ENCODE measurements at regions not wholly inside any gene's neighbourhood (a gene's known extent, or its start where the extent isn't known, plus 50 kb on each side); places are given as distances from the start of the nearest gene placed in this dataset.
"Not testable (repeated sequence)": the region's sequence is repeated elsewhere in the genome, so short reads cannot be mapped to it uniquely, and the experiment has no call there.

DNA sequence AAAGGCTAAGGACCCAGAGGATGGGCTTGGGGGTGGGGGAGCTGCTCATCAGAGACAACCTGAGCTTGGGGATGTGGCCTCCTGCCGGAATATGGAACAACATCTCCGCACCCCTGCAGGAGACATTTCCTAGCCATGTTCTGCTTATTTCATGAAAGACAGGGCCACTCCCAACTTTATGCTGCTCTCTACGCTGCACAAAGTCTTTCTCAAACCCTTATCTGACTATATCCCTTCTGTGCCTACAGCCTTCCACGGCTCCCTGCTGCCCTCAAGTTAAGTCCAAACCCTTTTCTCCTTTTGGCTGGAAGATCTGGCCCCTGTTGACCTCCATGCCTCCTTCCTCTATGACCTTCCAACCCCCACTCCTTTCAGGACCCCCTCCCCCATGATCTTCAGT lies 562.0 kb downstream of the MN1 start:
- no peak for DNase-seq (ENCODE audit: low read depth in 4 of 4, low spot score in 1 of 4)

GRCh38 chr22:27240298-27241075 lies 561.1 kb downstream of the MN1 start:
- DNase-seq (ENCODE audit: low read depth in 4 of 4, low spot score in 1 of 4): no peak

- DNase-seq (ENCODE audit: low read depth in 4 of 4, low spot score in 1 of 4): no peak
These were observed 559.9 kb downstream of the MN1 start for GRCh38 chr22:27241430-27242321.

DNA sequence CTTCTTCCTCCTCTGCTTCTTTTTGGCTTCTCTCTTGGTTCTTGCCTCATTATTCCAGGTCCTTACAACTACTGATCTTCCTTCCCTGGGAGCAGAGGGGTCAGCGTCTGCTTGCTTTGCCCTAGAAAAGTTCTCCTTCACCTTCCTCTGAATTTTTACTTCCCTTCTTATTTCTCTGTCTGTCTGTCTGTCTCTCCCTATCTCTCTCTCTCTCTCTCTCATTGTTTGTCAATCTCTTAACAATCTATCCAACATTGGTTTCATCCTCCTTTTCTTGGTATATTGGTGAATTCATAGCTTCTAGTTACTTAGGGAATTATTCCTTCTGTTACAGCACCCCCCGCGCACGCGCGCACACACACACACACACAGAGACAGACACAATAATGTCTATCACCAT lies 559.1 kb downstream of the MN1 start:
- no peak for DNase-seq (ENCODE audit: low read depth in 4 of 4, low spot score in 1 of 4)

DNA sequence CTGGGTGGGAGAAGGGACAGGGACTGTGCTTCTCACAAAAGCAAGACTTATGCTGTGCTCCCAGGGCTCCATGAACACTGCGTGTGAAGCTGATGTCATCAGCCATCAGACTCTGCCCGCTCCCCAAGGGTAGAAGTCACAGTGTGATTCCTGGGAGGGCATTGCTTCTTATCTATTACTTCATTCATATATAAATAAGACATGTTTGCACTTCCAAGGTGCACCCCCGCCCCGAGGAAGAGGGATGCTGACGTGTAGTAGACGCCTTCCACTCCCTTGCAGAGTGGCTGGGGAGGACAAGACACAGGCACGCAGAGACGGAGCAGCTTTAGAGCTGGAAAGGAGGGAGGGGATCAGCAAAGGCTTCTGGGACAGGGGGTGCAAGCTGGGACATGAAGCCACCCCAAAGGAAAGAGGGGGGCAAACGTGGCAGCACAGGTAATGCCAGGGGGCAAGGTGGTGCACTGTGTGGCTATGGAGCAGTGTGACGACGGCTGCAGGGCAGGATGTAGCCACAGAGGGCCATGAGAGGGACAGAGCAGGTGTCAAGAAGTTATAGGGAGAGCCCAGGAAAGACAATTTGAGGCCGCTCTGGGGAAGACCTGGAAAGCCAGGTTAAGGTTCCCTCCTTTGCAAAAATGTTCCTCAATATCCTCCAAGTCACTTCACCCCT lies 558.5 kb downstream of the MN1 start:
- no peak for DNase-seq (ENCODE audit: low read depth in 4 of 4, low spot score in 1 of 4)

GRCh38 chr22:27244328-27244727 lies 557.2 kb downstream of the MN1 start:
- no peak for DNase-seq (ENCODE audit: low read depth in 4 of 4, low spot score in 1 of 4)

- no peak for DNase-seq (ENCODE audit: low read depth in 4 of 4, low spot score in 1 of 4)
These were observed 556.5 kb downstream of the MN1 start for GRCh38 chr22:27245056-27245455.

DNA sequence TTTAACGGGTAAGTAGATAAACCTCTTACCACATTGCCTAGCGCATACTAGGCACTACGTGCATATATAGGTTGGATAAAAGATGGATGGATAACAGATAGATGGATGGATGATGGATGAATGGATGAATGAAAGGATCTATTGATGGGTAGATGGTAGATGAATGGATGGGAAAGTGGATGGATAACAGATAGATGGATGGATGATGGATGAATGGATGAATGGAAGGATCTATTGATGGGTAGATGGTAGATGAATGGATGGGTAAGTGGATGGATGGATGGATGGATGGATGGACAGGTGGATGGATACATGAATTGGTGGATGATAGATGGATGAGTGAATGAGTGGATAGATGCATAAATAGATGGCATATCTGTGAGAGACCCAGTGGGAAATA lies 555.0 kb downstream of the MN1 start:
- no peak for DNase-seq (ENCODE audit: low read depth in 4 of 4, low spot score in 1 of 4)

DNA sequence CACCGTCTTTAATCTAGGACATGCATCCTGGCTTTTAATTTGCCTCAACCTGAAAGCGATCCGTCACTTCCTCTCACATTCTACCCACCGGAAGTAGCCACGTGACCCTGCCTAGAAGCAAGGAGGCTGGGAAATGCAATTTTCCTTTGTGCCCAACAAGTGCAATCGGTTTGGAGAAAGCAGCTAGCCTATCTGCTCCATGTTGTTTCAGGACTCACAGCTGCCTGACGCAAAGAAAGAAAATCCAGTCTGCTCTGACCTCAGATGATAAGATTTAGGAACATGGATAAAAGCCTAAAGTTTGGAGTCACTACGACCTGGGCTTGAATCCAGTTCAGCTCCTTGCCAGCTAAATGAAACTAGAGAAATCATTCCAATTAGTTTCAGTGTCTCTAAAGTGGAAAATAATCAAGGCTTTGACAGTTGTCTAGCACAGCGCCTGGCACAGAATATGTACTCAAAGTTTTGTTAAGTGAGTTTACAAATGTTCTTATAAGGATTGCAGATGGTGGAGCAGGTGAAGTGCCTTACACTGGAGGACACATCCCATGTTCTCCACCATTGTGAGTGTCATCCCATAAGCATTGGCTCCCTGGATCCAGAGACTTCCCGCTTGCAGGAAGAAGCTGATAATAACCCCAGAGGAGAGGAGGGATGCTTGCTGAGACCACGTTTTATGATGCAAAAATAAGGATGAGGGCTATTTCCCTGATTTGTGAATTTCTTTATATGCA lies 553.7 kb downstream of the MN1 start:
- DNase-seq (ENCODE audit: low read depth in 4 of 4, low spot score in 1 of 4): no peak

GRCh38 chr22:27250418-27250817 lies 551.1 kb downstream of the MN1 start:
- DNase-seq (ENCODE audit: low read depth in 4 of 4, low spot score in 1 of 4): no peak

- no peak for DNase-seq (ENCODE audit: low read depth in 4 of 4, low spot score in 1 of 4)
These were observed 550.7 kb downstream of the MN1 start for GRCh38 chr22:27250886-27251285.

GRCh38 chr22:27251563-27251962 lies 550.0 kb downstream of the MN1 start:
- DNase-seq (ENCODE audit: low read depth in 4 of 4, low spot score in 1 of 4): no peak

DNA sequence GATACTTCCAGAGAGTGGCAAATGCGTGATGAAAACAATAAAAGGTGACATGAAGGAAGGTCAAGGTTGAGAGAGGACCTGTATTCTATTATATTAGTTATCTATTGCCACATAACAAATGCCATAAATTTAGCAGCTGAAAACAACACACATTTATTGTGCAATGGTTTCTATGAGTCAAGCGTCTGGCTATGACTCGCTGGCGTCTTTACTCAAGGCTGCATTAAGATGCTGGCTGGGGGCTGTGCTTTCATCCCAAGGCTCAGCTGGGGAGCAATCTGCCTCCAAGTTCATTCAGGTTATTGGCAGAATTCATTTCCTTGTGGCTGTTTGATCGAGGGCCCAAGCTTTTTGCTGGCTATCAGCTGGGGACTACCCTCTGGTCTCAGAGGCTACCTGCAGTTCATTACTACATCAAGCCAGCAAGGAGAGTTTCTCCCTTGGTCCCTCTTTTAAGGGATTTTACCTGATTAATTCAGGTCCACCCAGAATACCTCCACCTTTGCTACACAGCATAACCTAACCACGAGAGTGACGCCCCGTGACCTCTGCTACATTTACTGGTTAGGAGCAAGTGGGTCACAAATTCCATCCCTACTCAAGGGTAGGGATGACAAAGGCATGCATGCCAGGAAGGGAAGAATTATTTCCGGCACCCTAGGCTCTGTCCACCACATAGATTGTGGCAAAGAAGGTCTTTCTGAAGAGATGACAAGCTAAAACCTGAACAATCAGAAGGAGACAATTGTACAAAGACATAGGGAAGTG lies 549.1 kb downstream of the MN1 start:
- DNase-seq (ENCODE audit: low read depth in 4 of 4, low spot score in 1 of 4): no peak

DNA sequence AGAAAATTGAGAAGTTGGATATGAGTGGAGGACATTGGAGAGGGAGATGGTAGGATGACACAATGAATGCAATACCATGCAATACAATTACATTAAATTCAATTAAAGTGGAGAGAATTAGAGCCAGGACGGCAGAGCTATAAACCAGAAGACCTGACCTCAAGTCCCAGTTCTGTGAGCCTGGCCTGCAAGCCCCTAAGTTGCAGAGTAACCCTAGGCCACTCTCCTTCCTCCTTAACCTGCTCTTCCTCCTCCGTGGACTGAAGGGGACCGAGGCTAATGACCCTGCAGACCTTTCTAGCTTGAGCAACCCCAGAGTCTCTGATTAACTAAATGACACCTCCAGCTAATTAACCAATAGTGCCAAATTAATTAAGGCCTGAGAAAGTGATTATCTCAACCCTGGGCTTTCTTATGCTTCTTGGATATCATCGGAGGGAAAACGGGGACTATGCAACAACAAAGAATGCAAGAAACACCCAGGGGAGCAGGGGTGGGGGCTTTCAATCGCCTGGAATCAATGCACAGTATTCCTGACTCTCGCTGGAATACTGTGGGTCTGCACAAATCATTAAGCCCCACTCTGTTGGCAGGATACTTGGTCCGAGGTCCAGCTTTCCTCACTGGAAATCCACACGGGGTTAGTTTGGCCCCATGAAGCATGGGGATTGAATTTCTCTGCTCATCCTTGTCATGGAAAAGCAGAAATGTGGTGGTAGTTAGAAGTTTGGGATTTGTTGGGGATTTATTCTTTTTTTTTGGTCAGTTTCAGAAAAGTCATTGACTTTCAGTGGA lies 548.3 kb downstream of the MN1 start:
- no peak for DNase-seq (ENCODE audit: low read depth in 4 of 4, low spot score in 1 of 4)

DNA sequence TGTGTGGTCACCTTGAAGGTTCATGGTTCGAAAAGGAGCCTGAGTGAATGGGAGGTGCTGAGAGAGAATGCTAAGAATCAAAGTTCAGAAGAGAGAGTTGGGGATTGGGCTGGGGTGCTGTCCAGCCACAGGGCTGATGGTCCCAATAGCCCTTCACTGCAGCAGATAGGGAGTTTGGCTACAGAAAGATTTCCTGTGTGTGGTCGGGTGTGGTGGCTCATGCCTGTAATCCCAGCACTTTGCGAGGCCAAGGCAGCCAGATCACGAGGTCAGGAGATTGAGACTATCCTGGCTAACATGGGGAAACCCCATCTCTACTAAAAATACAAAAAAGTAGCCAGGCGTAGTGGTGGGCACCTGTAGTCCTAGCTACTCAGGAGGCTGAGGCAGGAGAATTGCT lies 547.5 kb downstream of the MN1 start:
- DNase-seq (ENCODE audit: low read depth in 4 of 4, low spot score in 1 of 4): not testable (repeated sequence)

- no peak for DNase-seq (ENCODE audit: low read depth in 4 of 4, low spot score in 1 of 4)
These were observed 546.0 kb downstream of the MN1 start for GRCh38 chr22:27255580-27255979.

DNA sequence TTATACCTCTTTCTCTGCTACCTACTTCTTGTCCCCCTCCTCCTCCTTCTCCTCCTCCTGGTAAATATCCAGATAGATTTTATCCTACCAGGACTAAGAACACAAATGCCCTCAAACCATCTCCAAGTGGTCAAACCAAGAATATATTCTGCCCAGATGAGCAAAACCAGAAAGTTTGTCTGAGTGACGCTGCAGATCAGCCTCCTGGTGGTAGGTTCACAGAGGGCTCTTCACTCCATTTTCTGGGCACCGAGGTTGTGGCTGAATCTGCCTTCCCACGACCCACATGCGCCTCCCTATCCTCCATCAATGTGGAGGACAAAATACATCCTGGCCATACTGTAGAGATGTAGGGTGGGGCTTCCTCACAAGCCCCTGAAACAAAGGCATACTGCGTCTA lies 543.6 kb downstream of the MN1 start:
- DNase-seq (ENCODE audit: low read depth in 4 of 4, low spot score in 1 of 4): no peak

- DNase-seq (ENCODE audit: low read depth in 4 of 4, low spot score in 1 of 4): no peak
These were observed 542.9 kb downstream of the MN1 start for GRCh38 chr22:27258616-27259172.

DNA sequence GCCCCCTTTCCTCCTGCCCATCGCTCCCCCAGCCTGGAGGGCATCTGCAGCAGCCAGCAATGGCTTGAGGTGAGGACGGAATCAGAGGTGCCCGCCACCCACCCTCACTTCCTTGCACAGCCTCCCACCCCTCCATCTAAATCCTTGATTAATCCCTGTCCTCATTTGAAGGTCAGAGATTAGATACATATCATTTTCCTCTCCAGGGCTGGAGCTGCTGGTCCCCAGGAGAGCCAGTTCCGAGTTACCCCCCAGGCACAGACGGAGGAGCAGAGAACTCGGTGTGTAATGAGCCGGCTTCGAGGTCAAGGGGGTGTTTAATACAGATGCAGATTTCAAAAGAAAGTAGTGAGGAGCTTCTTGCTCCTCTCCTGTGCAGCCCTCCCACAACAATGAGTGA lies 542.1 kb downstream of the MN1 start:
- no peak for DNase-seq (ENCODE audit: low read depth in 4 of 4, low spot score in 1 of 4)

Measured in stimulated activated CD4-positive, alpha-beta T cell treated with anti-CD3 and anti-CD28 coated beads, Interleukin-1b, Interleukin-23, amount 100 ng/mL, for 24 hours (primary cell).